Kidney (tissue), 13 donors: ENCODE measurements at regions not wholly inside any gene's neighbourhood (a gene's known extent, or its start where the extent isn't known, plus 50 kb on each side); places are given as distances from the start of the nearest gene placed in this dataset.

Source experiments
- DNase-seq, 5 donors: peaks; one replicate each; pipeline ENCODE4 v3.0.0-alpha.2; 2013 to 2020
- FAIRE-seq: peaks from 2 replicates; lab custom pipeline; 2012; peaks lifted over from hg19 to GRCh38; lab: Jason Lieb, UNC
- H3K27ac ChIP-seq, 2 donors: one replicate each; pipeline ENCODE4 v1.7.0; 2013; ENCODE audit warnings: low read depth in 2 of 2, low read length in 2 of 2, inconsistent platforms in 1 of 2
- H3K27me3 ChIP-seq: one replicate; pipeline ENCODE4 v1.7.1; 2013; ENCODE audit warnings: low read length, inconsistent platforms; ENCODE audit not compliant: control insufficient read depth, insufficient read depth
- H3K36me3 ChIP-seq, 3 donors: one replicate each; pipeline versions ENCODE4 v1.7.0 to v1.7.1; 2013; ENCODE audit warnings: low read length in 3 of 3, control low read depth in 1 of 3, inconsistent platforms in 1 of 3; ENCODE audit not compliant: insufficient read depth in 3 of 3, control insufficient read depth in 2 of 3
- H3K4me1 ChIP-seq, 3 donors: one replicate each; pipeline versions ENCODE4 v1.7.0 to v1.7.1; 2013; ENCODE audit warnings: low read length in 3 of 3, inconsistent platforms in 1 of 3, low read depth in 1 of 3; ENCODE audit not compliant: control insufficient read depth in 2 of 3, insufficient read depth in 2 of 3
- H3K4me3 ChIP-seq, 3 donors: one replicate each; pipeline versions ENCODE4 v1.7.0 to v1.8.1; 2013; ENCODE audit warnings: low read length in 3 of 3, control low read depth in 1 of 3, inconsistent platforms in 1 of 3
- H3K9ac ChIP-seq, 3 donors: one replicate each; pipeline versions ENCODE4 v1.7.0 to v1.7.1; 2013; ENCODE audit warnings: low read length in 3 of 3, control low read depth in 1 of 3, inconsistent platforms in 1 of 3
- H3K9me3 ChIP-seq, 3 donors: one replicate each; pipeline versions ENCODE4 v1.7.0 to v1.7.1; 2013; ENCODE audit warnings: low read length in 3 of 3, control low read depth in 1 of 3, inconsistent platforms in 1 of 3; ENCODE audit not compliant: control insufficient read depth in 2 of 3, insufficient read depth in 1 of 3
- CTCF ChIP-seq: IDR thresholded peaks from 3 replicates; pipeline ENCODE4 v1.5.1; 2012; ENCODE audit warnings: mild to moderate bottlenecking, moderate library complexity, borderline replicate concordance; ENCODE audit not compliant: insufficient read depth; ENCODE audit errors: extremely low read depth
- intact Hi-C: fragments of 100-400 bp; cut with DNase I; formaldehyde crosslinking; loops from one replicate; pipeline ENCODE4 v1.11.1; 2022
- donor health status: control.
- donor health status: control.
- donor health status: control.
- donor health status: control.
- donor health status: control.
- donor health status: DM: yes; HTN: yes; CAD: no.
- donor health status: Normal renal cell carcinoma (clear cell type).

- H3K4me3 ChIP-seq = no peak overlapping the region
- DNase-seq (no peak), FAIRE-seq (no peak)
- no peak for TF ChIP-seq CTCF
- H3K36me3 ChIP-seq = no peaks in the 10 kb centered on the region
- no peaks in the 10 kb centered on the region for H3K27me3 ChIP-seq
- H3K9ac ChIP-seq = no peak overlapping the region
- no peaks in the 10 kb centered on the region for H3K4me1 ChIP-seq
- peaks cover 0 to 4% (median 0%) of the 10 kb centered on the region in 3 donors for H3K9me3 ChIP-seq
- no peak overlapping the region for H3K27ac ChIP-seq
- intact Hi-C loops = no loop called here
Observed at GRCh38 chr7:124323597-124323996, 290.7 kb upstream of the TMEM229A start.

- H3K9ac ChIP-seq = no peak overlapping the region
- no peak for DNase-seq
- no peak for FAIRE-seq
- H3K4me3 ChIP-seq = no peak overlapping the region
- H3K4me1 ChIP-seq = no peaks in the 10 kb centered on the region
- no peaks in the 10 kb centered on the region for H3K27me3 ChIP-seq
- H3K9me3 ChIP-seq = peaks cover 0 to 4% (median 0%) of the 10 kb centered on the region in 3 donors
- intact Hi-C loops = no loop called here
- H3K36me3 ChIP-seq = no peaks in the 10 kb centered on the region
- no peak overlapping the region for H3K27ac ChIP-seq
- no peak for TF ChIP-seq CTCF
Observed at GRCh38 chr7:124322561-124322960, 289.7 kb upstream of the TMEM229A start.

GRCh38 chr7:124318721-124319450 lies 286.0 kb upstream of the TMEM229A start:
- H3K9ac ChIP-seq = no peak overlapping the region
- no peaks in the 10 kb centered on the region for H3K27me3 ChIP-seq
- no peak overlapping the region for H3K4me3 ChIP-seq
- H3K4me1 ChIP-seq = no peaks in the 10 kb centered on the region
- no peak overlapping the region for H3K27ac ChIP-seq
- intact Hi-C loops = no loop called here
- DNase-seq (no peak), FAIRE-seq (peak; percentile 59)
- no peak for TF ChIP-seq CTCF
- H3K9me3 ChIP-seq = no peaks in the 10 kb centered on the region
- no peaks in the 10 kb centered on the region for H3K36me3 ChIP-seq
